Skin of body (tissue), 1 donor: ENCODE measurements at regions not wholly inside any gene's neighbourhood (a gene's known extent, or its start where the extent isn't known, plus 50 kb on each side); places are given as distances from the start of the nearest gene placed in this dataset.

Experiments used
- DNase-seq: peaks from one replicate; lab custom pipeline; 2025; lab: John Stamatoyannopoulos, UW

DNA sequence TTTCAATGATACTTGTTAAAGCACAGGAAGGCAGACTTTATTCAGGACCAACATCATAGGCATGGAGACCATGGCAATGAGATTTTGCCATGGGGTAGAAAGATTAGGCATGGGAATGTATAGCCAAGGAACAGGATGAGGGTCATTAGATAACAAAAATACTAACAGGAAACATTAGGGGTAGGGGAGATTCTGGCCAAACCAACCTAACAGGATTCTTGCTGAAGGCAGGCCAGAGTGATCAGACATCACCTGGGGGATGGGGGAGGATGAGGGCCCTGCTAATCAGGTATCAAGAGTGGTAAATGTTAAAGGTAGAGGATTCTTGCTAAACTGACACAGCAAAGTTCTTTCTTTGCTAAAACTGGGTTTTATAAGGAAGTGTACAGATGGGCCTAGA is 481.8 kb downstream of the ETS1 start:
- no peak for DNase-seq

- no peak for DNase-seq
Measured at GRCh38 chr11:128103278-128103873, 484.0 kb downstream of the ETS1 start.

- no peak for DNase-seq
Measured at GRCh38 chr11:128098781-128099180, 488.6 kb downstream of the ETS1 start.

GRCh38 chr11:128095466-128095981 is 491.8 kb downstream of the ETS1 start:
- DNase-seq: peak; percentile 28

- DNase-seq: no peak
Measured at GRCh38 chr11:128093689-128094088, 493.7 kb downstream of the ETS1 start.

DNA sequence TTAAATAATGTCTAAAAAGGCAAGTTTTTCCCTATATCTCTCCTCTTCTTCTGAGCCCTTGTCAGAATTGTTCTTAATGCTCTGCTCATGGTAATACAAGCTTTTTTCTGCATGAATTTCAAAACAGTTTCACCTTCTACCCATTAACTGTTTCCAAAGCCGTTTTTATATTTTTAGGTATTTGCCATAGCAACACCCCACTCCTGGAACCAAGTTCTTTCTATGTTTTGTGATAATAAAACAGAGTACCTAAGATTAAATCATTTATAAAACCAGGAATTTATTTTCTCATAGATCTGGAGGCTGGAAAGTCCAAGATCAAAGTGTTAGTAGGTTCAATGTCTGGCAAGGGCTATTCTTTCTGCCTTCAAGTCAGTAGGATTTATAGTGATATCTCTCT is 497.4 kb downstream of the ETS1 start:
- no peak for DNase-seq

DNA sequence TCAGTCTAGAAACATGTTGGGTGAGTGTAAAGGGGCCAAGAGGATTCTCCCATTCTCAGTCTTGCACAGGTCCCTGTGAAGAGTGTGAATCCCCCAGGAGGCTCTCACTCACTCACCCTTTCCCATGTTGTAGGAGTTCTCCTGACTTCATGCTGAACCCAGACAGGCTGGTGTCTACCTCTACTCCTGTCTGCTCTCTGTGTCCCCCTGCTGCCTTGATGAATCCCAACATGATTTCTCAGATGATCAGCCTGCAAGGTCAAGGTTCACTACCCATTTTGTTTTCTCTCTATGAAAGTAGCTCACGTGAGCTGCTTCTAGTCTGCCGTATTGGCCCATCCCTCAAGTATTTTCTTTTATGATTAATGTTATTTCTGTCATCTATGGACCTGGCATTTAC is 500.6 kb downstream of the ETS1 start:
- DNase-seq: no peak

- DNase-seq: no peak
Measured at GRCh38 chr11:128085276-128085675, 502.1 kb downstream of the ETS1 start.

DNA sequence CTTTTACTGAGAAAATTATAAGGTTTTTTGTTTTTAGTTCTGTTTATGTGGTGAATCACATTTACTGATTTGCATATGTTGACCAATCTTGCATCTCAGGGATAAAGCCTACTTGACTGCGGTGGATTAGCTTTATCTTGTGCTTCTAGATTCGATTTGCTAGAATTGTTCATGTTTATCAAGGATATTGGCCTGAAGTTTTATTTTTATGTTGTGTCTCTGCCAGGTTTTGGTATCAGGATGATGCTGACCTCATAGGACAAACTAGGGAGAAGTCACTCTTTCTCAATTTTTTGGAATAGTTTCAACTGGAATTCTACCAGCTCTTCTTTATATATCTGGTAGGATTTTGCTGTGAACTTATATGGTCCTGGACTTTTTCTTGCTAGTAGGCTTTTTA is 504.8 kb downstream of the ETS1 start:
- no peak for DNase-seq

DNA sequence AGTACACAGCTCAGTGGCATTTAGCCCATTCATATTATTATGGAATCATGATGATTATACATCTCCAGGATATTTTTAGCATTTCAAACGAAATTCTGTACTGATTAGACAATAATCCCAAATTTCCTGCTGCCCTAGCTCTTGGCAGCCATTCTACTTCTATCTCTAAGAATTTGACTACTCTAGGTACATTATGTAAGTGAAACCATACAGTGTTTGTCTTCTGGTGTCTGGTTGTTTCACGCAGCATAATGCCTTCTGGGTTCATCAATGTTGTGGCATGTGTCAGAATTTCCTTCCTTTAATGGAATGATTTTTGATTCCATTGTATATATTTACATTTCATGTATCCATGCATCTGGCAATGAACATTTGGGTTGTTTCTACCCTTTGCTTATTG is 517.7 kb downstream of the ETS1 start:
- DNase-seq: no peak

DNA sequence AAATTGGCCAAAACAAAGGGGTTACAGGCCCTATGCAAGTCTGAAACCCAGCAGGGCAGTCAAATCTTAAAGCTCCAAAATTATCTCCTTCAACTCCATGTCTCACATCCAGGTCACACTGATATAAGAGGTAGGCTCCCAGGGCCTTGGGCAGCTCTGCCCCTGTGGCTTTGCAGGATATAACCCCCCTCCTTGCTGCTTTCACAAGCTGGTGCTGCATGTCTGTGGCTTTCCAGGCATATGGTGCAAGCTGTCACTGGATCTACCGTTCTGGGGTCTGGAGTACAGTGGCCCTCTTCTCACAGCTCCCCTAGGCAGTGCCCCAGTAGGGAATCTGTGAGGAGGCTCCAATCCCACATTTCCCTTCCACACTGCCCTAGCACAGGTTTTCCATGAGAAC is 519.6 kb downstream of the ETS1 start:
- DNase-seq: no peak

DNA sequence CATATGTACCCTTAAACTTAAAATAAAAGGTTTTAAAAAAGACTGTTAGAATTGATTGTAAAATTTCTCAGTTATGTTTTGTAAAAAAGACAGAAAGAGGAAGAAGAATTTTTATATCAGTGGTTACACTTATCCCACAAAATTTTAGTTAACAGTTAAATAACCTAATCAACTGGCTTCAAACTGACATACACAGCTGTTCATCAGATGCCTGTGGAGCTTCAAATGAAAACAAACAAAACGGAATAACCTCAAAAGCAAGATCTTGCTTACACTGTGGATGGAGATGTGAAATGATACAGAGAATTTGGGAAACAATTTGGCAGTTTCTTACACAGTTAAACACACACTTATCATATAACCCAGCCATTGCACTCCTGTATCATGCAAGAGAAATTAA is 521.0 kb downstream of the ETS1 start:
- no peak for DNase-seq

- DNase-seq: no peak
Measured at GRCh38 chr11:128061281-128061871, 526.0 kb downstream of the ETS1 start.

GRCh38 chr11:128058580-128059208 is 528.7 kb downstream of the ETS1 start:
- DNase-seq: no peak

GRCh38 chr11:128057786-128058395 is 529.5 kb downstream of the ETS1 start:
- no peak for DNase-seq

DNA sequence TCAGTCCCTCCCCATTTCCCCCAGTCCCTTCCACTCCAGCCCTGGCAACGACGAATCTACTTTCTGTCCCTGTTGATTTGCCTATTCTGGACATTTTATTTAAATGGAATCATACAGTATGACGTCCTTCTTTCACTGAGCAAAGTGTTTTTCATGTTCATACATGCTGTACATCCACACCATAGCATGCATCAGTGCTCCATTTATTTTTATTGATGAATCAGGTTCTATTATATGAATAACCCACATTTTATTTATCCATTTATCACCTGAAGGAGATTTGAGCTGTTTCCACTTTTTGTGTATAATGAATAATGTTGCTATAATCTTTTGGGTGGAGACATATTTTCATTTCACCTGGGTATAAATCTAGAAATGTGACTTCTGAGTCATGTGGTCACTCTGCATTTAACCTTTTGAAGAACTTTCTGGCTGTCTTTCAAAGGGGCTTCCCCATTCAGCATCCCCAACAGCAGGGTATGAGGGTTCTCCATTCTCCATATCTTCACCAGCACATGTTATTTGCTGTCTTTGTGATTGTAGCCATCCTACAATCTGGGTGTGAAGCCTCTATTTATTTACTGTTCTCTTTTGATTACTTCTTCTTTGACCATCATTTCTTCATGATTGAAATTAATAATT is 531.7 kb downstream of the ETS1 start:
- no peak for DNase-seq

DNA sequence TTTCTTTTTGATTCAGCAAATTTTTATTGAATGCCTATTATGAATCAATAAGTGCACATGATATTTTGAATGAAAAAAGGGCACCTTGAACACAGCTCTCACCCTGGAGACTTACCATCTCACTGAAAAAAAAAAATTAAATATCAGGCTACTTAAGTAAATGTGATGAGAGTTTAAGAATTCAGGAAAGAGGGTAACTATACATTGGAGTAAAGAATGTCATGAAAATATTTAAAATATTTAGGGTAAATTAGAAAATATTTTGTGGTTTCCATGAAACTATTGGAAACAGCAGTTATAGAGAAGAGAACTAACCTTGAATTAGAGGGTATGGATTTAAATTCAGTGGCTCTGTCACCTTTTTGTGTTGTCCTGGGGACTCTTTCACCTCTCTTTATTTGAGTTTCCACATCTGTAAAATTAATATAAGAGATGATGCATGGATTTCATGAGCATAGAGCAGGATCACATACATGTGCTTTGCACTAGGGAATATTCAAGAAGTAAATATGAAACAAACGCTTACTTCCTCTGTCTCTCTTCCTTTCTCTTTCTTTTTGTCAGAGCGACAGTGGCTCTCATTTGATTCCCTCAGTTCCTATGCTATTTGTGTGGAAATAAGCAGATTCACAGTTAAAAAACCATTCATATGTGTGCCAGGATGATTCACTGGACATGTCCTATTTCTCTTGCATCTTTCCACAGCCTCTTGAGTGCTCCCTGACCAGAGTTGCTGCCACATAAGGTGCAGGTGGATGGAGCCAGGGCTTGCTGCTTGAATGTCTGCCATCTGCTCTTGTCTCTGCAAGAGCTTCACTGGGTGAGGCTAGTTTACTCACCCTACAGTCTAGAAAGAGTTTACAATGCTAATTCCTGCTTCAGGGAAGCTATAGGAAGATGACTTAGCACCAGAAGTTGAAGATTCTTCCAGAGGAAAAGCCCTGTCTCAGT is 533.1 kb downstream of the ETS1 start:
- no peak for DNase-seq

DNA sequence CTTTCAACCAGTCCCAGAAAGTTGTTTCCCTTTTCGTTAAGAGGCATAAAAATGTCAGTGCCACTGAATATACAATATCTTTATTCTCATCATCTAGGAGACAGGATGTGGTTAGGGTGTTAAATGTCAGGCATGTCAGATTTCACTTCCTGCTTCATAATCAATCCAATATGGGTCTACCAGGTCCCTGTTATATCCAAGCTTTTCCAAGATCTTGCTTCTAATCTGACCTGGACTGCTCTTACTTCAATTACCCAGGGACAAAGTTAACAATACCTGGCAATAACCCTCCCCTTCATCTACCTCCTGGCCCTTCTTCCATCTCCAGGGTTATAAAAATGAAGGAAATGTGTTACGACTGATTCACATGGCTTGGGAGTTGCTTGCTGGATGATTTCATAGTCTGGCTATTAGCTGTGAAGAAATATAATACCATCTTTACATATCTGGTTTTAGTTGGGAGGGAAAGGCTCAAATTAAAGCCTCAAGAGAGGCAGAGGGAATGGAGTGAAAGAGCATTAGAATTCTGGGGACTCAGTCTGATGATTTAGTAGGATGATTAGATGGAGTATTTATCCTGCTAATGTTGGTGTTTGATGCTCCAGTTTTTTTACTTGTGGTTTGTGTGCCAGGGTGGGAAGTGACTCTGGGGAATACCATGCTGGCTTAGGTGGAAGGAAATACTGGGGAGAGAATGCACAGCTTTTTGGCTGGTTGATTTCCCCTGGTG is 534.3 kb downstream of the ETS1 start:
- DNase-seq: peak; percentile 81

DNA sequence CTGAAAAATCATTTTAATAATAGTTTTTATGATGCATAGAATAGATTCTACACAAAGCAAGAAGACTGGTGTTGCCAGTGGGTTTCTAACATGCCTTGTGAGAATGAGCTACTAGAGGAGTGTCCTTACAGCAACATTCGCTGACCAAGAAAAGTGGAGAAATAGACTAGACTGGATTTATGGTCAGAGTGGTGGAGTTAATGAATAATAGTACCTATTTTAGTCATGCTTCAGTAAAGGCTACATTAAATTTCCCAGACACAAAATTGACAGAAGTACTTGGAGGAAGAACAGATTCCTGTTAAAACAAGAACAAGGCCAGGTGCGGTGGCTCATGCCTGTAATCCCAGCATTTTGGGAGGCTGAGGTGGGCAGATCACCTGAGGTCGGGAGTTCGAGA is 539.2 kb downstream of the ETS1 start:
- no peak for DNase-seq

DNA sequence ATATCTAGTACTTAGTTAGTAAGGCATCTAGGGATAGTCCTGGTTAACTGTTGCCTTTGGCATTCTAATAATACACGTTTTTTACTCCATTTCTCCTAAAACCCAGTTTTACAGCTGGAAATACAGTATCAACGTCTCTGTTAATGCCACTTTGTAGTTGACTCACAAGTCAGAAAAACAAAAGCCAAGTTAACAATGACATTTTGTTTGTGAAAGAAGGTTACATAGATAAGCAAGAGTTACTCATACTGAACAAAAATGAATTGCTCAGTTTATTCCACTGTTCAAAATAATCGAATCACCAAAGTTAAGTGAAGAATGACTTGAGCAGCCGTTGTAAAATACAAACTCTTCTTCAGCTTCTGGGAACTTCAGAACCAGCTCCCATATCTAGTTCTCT is 540.3 kb downstream of the ETS1 start:
- no peak for DNase-seq
